ENCODE measurements at regions not wholly inside any gene's neighbourhood (a gene's known extent, or its start where the extent isn't known, plus 50 kb on each side); places are given as distances from the start of the nearest gene placed in this dataset.

DNA sequence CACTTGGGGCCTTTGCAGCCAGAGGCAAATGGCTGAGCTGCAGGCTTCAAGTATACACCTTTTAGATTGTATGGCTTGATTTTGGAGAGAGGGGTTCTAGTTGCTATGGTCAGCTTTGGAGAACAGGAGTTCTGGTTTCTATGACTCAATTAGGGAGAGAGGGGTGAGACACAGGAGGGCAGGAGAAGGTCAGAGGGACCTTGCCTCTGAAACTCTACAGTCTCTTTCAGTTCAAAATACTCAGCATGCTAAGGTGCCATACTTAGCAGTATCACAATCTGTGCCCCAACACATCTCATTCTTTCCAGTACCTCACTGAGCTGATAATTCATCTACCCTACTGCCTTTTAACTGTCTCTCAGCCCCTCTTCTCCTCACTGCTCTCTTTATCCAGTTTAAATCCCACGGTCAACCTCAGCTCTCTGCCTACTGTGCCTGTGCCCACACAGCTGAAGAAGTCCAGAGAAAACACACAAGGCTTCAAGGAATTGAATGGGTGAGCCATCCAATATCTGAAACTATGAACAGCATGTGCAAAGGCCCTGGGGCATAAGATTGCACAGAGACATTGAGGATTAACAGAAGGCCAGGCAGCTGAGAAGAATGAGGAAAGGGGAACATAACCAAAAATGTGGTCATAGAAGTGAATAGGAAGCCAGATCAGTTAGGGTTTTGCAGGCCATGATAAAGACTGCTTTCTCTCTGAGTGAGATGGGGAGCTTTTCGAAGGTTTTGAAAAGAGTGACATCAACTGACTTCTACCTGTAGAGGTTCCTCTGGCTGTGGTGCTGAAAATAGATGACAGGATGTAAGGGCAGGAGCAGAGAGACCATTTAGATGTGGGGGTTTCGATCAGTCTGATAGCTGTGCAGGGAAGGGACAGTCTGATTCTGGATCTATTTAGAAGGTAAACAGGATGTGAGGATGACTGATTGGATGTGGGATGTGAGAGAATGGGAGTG, 54.5 kb upstream of the C3orf80 start:
- no peak for DNase-seq

DNA sequence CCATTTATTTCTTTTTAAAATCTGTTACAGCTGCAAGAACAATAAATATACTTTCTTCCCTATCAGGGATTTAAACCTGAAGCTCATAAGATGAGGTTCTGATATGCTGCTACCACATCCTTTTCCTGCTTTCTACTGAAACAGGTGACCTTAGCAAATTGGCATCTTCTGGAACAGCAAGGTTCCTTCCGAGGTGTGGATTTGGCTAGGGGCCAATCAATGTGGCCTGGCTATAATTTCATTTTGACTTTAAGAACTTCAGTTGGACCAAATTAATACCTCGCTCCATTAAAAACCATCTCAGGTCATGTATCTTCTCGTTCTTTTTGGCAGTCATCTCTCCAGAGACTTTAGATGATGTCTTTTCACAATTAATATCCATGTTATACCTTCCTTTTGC, 53.4 kb upstream of the C3orf80 start:
- no peak for DNase-seq

DNA sequence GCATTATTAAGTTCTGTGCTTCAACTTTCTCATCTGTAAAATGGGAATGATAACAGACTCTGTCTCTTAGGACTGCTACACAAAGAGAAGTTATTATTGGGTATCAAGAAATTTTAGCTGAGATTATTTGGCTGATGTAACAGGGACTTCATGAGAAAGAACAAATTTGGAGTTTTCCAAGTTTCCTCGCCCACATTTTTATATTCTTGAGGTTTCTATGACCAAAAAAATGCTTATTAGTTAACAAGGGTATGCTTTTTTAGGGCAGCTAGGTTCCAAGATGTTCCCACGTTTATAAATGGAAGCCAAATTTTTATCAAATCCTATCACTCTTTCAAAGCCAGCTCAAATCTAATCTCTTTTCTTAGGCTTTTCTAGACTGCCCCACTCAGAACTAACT, 50.6 kb upstream of the C3orf80 start:
- no peak for DNase-seq
